ENCODE measurements at regions not wholly inside any gene's neighbourhood (a gene's known extent, or its start where the extent isn't known, plus 50 kb on each side); places are given as distances from the start of the nearest gene placed in this dataset.

GRCh38 chr5:58114324-58114723 is 345.6 kb downstream of the PLK2 start:
- Histone ChIP-seq H3K36me3 (no peaks in the 10 kb centered on the region), H3K27me3 (no peaks in the 10 kb centered on the region), H3K27ac (no peak overlapping the region), H3K9me3 (no peaks in the 10 kb centered on the region), H3K4me3 (no peak overlapping the region), H3K4me1 (peaks cover 0 to 5% of the 10 kb centered on the region in 2 donors)
- ATAC-seq: no peak
- in situ Hi-C loops (cut with MboI; ENCODE audit: low sequenced_read_pairs in 4 of 4): no loop called here
- TF ChIP-seq POLR2A (IDR thresholded peaks at IDR 0.05) (no peak), CTCF (IDR thresholded peaks at IDR 0.05 in 4 of 5, conservative IDR thresholded peaks at IDR 0.05 in 1 of 5) (no peak)
- intact Hi-C loops (cut with DNase I; ENCODE audit: low total_unique reads): no loop called here
- DNase-seq: no peak

GRCh38 chr5:58113172-58113571 is 346.7 kb downstream of the PLK2 start:
- ATAC-seq (no peak), DNase-seq (no peak)
- H3K9me3 ChIP-seq: no peaks in the 10 kb centered on the region
- TF ChIP-seq CTCF (IDR thresholded peaks at IDR 0.05 in 4 of 5, conservative IDR thresholded peaks at IDR 0.05 in 1 of 5): no peak
- in situ Hi-C loops (cut with MboI; ENCODE audit: low sequenced_read_pairs in 4 of 4): no loop called here
- intact Hi-C loops (cut with DNase I; ENCODE audit: low total_unique reads): no loop called here
- H3K27me3 ChIP-seq: no peaks in the 10 kb centered on the region
- no peaks in the 10 kb centered on the region for H3K36me3 ChIP-seq
- H3K27ac ChIP-seq: peak overlapping the region in 1 of 4 donors; percentile 3
- no peak overlapping the region for H3K4me3 ChIP-seq
- H3K4me1 ChIP-seq: peaks cover 0 to 5% of the 10 kb centered on the region in 2 donors

GRCh38 chr5:58108511-58108910 is 351.4 kb downstream of the PLK2 start:
- ATAC-seq (no peak), DNase-seq (no peak)
- H3K9me3 ChIP-seq: no peaks in the 10 kb centered on the region
- in situ Hi-C loops (cut with MboI; ENCODE audit: low sequenced_read_pairs in 4 of 4): no loop called here
- H3K4me3 ChIP-seq: no peak overlapping the region
- no peak overlapping the region for H3K27ac ChIP-seq
- TF ChIP-seq CTCF (IDR thresholded peaks at IDR 0.05 in 4 of 5, conservative IDR thresholded peaks at IDR 0.05 in 1 of 5) (no peak), POLR2A (IDR thresholded peaks at IDR 0.05) (no peak)
- no peaks in the 10 kb centered on the region for H3K27me3 ChIP-seq
- H3K36me3 ChIP-seq: no peaks in the 10 kb centered on the region
- peaks cover 0 to 4% of the 10 kb centered on the region in 2 donors for H3K4me1 ChIP-seq
- intact Hi-C loops (cut with DNase I; ENCODE audit: low total_unique reads): no loop called here

- Histone ChIP-seq H3K36me3 (no peaks in the 10 kb centered on the region), H3K9me3 (no peaks in the 10 kb centered on the region), H3K27ac (no peak overlapping the region), H3K27me3 (no peaks in the 10 kb centered on the region), H3K4me3 (no peak overlapping the region), H3K4me1 (peaks cover 0 to 4% of the 10 kb centered on the region in 2 donors)
- TF ChIP-seq POLR2A (IDR thresholded peaks at IDR 0.05): no peak
- no peak for TF ChIP-seq CTCF (IDR thresholded peaks at IDR 0.05 in 4 of 5, conservative IDR thresholded peaks at IDR 0.05 in 1 of 5)
- in situ Hi-C loops (cut with MboI; ENCODE audit: low sequenced_read_pairs in 4 of 4): no loop called here
- intact Hi-C loops (cut with DNase I; ENCODE audit: low total_unique reads): no loop called here
- ATAC-seq: no peak
- DNase-seq: no peak
These were observed 352.2 kb downstream of the PLK2 start for GRCh38 chr5:58107704-58108103.

- peaks cover 0 to 4% of the 10 kb centered on the region in 2 donors for H3K4me1 ChIP-seq
- TF ChIP-seq CTCF (IDR thresholded peaks at IDR 0.05 in 4 of 5, conservative IDR thresholded peaks at IDR 0.05 in 1 of 5): no peak
- no peak overlapping the region for H3K27ac ChIP-seq
- no peaks in the 10 kb centered on the region for H3K9me3 ChIP-seq
- no peaks in the 10 kb centered on the region for H3K27me3 ChIP-seq
- intact Hi-C loops (cut with DNase I; ENCODE audit: low total_unique reads) (no loop called here), in situ Hi-C loops (cut with MboI; ENCODE audit: low sequenced_read_pairs in 4 of 4) (no loop called here)
- DNase-seq: no peak
- H3K4me3 ChIP-seq: no peak overlapping the region
- no peaks in the 10 kb centered on the region for H3K36me3 ChIP-seq
- no peak for ATAC-seq
These were observed 353.0 kb downstream of the PLK2 start for GRCh38 chr5:58106754-58107410.
